C4-2B (cell line): ENCODE measurements at regions not wholly inside any gene's neighbourhood (a gene's known extent, or its start where the extent isn't known, plus 50 kb on each side); places are given as distances from the start of the nearest gene placed in this dataset.

Source experiments
- ZFX ChIP-seq: fragments of 450-650 bp; IDR thresholded peaks from 2 replicates; pipeline ENCODE4 v1.6.1; 2017
- TF ChIP-seq, protein P1 (sequence below): fragments of 450-650 bp; conservative IDR thresholded peaks from 2 replicates; pipeline ENCODE4 v1.5.1; 2017; ENCODE audit warnings: mild to moderate bottlenecking

- TF ChIP-seq, protein P1, sequence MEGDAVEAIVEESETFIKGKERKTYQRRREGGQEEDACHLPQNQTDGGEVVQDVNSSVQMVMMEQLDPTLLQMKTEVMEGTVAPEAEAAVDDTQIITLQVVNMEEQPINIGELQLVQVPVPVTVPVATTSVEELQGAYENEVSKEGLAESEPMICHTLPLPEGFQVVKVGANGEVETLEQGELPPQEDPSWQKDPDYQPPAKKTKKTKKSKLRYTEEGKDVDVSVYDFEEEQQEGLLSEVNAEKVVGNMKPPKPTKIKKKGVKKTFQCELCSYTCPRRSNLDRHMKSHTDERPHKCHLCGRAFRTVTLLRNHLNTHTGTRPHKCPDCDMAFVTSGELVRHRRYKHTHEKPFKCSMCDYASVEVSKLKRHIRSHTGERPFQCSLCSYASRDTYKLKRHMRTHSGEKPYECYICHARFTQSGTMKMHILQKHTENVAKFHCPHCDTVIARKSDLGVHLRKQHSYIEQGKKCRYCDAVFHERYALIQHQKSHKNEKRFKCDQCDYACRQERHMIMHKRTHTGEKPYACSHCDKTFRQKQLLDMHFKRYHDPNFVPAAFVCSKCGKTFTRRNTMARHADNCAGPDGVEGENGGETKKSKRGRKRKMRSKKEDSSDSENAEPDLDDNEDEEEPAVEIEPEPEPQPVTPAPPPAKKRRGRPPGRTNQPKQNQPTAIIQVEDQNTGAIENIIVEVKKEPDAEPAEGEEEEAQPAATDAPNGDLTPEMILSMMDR: no peak
- no peak for TF ChIP-seq ZFX
Measured at GRCh38 chr12:42916143-42916542, 326.6 kb upstream of the PRICKLE1 start.
